Fibroblast of skin of right quadriceps (primary cell): ENCODE measurements at regions not wholly inside any gene's neighbourhood (a gene's known extent, or its start where the extent isn't known, plus 50 kb on each side); places are given as distances from the start of the nearest gene placed in this dataset.
A peak's percentile ranks its signal among the peaks of the same experiment; 100 is the strongest.

Experiments
- DNase-seq: peaks from one replicate; pipeline ENCODE4 v3.0.0-alpha.2; 2013

DNA sequence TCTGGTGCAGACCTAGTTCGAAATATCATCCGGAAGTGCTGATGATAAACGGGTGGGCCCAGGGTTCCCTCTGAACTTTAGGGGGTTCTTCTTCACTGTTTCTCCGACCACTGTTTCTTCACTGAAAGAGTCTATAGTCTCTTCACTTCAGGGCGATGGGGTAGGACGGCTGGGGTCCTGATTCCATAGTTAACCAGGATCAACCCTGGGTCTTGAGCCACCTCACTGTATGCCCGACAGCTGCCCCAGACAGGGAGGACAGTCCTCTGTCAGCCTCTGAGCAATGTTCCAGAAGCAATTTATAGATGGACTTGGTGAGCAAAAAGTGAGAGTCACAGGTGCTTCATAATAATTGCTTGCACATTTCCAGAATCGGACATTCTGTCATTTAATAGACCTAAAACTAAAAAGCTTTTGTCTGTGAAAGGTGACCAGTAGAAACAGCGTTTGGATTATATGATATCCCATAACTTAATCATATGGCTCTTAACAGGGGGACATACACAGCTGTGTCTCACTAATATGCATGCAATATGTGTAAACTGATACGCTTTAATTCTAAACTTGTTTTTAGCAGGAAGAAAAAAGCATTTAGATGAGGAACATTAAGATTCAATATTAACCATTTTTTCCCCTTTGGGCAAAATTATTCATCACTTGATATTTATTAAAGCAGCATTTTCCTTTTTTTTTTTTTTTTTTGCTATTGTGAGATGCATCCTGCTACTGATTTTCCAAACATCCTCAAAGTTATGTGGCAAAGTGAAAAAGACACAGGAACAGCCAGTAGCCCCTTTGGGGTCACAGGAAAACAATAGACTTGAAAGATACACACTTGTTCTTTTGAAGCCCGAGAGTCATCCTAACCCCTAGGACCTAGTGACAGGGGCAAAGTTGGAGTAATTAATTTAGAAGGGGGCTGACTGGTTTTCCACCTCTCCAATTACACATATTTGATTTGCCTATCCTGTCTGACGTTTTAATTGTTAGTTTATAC is 277.0 kb downstream of the ZNF536 start:
- DNase-seq: no peak

DNA sequence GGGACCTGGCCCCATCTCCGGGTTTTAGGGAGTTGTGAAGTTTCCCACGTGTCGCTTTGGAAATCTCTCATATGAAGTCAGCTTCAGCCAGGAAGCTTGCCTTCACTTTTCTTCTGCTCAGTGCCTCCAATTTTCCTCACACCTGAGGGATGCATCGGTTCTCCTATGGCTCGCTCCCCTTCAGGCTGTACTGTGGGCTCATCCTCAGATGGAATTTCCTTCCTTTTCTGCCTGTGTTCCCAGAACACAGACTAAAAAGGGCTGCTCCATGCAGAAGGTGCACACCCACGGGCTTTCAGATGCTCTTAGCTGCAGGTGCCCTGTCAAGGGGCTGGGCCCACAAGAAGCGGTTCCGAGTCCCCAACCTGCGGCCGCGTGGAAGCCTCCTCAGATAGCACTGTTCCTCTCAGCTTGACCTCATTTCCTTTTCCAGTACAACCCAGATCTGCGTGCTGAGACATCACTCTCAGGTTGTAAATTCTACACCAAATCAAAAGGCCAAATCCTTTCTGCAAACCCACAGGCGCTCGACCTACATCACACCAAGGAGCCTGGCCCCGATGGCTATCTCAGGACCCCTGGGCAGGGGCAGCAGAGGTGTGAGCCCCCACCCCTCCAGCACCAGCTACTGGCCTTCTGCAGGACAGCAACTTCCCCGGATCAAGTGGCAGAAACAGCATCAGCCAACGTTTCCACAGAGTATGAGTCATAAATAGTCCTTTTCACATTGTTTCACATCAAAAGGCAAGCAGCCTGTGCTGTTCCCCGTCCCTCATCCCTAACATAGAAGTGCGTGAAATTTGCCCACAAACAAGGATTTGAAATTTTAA is 275.9 kb downstream of the ZNF536 start:
- DNase-seq: peak; percentile 35

DNA sequence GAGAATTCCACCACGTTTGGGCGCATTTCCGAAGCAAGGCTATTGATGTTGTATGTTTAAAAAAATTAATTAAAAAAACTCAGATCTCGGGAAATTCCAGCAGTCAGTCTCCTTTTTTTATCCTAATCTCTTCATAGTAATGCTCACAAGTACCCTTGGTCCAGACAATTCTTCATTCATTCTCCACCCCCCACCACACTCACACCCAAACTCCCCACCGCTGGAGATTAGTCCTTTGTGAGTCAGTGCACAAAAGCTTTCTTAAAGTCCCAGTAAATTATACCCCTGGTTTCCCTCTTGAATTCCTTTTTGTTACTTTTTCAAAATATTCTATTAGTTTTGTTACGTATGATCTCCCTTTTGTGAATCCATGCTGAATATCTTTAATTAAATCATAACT is 274.6 kb downstream of the ZNF536 start:
- DNase-seq: no peak

DNA sequence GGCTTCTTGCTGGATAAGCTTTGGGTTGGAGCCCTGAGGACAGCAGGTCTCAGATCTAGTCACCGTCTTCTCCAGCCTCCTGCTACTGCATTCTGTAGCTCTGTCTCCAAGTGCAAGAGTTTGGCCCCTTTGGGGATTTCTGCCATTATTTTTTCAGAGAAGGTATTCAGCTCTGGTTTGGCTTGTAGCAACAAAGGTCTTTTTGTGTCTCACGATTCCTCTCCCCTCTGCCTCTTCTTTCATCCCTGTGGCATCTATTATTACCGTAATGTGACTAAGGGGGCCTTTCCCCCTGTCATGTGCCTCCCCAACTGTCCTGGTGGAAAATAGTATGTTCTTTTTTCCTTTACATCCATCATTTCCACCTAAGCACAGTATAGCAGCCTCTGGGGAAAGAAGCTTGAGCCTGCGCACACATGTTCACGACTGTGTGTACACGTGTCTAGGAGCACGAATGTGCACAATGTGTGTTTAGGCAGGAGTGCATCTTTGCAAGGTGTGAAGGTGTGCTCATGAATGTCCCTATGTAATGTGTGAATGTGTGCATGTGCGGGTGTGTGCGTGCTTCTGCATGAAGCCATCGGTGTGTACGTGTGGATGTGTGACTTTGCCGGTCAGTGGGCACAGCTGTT is 273.9 kb downstream of the ZNF536 start:
- DNase-seq: no peak

DNA sequence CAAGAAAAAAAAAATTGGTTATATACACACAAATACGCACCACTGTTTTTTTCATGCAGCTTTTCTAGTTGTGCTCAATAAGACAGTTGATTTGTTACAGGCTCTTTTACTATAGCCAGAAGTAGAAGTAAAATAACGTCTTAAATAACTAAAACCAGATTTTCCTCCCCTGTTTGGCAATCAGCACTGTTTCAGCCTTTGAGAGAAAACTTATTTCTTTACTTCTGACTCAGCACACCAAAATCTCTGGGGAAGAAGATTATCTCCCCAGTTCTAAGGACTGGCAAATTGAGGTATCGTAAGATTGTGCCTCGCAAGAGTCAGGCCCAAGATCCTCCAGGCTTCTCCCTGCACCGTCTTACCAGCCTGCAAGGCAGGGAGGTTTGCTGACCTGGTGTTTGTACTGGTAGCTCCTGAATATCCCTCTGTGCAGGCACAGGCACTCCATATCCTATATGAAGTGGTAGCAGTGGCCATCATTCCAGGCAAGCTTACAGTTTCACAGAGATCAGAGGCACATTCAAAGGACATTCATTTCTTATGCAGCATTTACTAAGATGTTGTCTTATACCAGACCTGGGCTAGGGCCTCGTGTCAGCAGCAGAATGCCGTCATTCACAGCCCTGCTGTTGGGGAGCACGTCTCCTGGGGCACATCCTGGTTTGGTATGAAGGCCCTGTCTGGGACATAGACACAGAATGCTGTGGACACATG is 268.2 kb downstream of the ZNF536 start:
- DNase-seq: peak; percentile 57

DNA sequence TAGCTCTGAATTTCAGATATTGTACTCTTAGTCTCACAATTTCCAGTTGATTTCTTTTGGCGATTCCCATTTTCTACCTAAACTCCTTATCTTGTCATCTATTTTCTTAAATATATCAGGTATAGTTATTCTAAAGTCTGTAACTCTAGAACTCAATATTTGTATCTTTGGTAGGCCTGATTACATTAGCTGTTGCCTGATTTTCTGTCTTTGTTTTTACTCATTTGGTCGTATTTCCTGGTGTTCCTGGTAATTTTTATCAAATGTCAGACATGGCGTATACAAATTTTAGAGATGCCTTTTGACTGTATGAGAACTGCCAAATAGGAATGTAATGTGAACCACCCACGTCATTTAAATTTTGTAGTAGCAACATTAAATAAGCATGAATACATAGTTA is 266.7 kb downstream of the ZNF536 start:
- no peak for DNase-seq

DNA sequence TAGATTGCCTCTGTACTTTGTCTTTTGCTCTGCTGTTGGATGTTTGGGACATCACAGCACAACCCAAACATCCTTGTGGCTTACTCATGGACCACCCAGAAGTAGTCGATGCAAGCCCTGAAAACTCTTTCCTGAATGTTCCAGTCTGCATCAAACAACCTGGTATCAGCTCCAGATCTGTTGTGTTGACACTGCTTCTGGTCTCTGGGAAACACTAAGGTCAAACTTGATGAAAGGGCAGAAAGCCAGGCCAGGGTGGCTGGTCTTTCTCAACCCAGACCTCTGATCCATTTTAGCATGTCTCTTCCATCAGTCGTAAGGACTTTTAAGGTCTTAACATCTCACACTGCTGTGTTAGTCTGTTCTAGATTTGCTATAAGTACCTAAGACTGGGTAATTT is 265.7 kb downstream of the ZNF536 start:
- no peak for DNase-seq

DNA sequence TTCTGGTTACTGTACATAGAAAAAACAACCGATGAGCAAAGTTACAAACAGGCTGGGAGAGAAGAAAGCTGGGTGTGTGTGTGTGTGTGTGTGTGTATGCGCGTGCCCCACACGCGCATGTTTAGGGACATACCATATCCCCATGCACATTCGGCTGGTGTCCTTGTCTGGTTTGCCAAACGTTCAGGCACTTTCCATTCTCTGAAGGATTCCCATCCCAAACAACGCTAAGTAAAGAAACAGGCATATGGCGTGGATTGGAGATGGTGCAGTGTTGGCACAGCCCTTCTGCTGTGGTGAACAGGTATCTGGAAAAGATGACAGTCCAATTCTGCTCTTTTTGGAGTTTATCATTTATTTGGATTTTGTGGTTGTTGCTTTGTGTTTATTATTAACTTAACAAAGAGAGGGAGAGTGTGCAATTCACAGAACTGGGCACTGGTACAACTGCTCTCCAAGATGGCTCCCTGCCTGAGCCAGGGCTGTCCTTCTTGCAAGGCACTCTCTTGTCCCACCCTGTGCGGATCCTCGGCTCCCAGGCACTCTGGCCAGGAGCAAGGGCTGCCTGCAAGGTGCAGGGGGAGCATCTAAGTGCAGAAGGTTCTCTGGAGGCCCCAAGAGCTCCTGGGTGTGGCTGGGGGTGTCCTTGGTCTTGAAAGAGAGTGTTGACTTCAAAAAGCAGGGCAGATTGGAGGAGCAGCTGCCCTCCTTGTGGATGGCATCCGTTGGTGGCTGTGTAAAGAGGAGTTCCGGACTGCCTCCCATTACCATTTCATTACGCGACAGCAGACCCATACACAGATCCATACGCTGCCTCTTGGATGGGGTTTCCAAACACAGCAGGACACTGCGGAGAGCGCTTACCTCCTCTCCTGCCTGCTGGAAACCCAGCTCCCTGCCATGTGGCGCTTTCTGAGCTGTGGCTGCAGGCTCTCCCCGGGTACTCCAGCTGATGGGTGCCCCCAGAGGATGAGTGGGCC is 263.1 kb downstream of the ZNF536 start:
- DNase-seq: no peak

DNA sequence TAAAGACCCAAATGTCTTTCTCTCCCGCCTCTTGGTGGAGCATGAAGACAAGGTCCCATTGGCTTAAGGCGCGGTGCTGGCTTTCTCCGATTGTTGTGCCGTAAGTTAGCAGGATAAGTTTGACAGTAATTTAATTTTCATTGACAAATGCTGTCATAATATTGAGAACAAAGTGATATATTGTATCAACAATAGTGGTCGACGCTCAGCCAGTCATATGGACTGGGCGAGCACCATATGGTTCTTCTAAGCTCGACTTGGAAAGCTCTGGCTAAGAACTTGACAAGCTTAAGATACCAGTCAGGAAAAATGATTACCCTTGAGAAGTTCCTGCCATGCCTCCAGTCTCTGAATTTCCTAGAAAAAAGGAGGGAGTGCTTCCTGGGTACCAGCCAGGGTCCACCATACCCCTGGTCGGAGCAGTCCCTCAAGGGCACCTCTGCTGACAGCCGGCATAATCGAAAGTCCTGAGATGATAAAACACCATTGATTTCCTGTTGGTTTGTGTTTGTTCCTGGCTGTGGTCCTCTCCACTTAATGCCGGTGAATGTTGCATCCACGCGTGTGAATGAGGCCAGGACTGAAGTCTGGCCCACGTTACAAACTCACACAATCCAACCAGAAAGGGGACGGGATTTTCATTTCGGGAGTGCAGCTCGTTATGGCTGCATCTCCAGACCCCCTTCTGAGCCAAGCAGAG is 262.1 kb downstream of the ZNF536 start:
- no peak for DNase-seq

DNA sequence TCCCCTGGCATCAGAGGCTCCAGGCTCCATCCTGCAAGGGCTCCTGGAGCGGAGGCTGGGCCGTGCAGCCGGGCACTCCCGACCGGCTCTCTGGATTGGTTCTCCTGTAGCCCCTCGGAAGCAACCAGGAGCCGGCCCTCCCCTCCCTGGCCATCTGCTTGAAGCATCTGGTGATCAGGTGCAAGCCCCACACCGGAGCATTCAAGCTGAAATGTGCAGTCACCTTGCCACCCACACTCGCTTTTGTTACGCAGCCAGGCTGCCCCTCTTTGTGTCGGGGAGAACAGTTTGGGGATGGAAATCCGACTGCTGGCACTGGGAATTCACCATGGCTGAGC is 258.8 kb downstream of the ZNF536 start:
- no peak for DNase-seq

DNA sequence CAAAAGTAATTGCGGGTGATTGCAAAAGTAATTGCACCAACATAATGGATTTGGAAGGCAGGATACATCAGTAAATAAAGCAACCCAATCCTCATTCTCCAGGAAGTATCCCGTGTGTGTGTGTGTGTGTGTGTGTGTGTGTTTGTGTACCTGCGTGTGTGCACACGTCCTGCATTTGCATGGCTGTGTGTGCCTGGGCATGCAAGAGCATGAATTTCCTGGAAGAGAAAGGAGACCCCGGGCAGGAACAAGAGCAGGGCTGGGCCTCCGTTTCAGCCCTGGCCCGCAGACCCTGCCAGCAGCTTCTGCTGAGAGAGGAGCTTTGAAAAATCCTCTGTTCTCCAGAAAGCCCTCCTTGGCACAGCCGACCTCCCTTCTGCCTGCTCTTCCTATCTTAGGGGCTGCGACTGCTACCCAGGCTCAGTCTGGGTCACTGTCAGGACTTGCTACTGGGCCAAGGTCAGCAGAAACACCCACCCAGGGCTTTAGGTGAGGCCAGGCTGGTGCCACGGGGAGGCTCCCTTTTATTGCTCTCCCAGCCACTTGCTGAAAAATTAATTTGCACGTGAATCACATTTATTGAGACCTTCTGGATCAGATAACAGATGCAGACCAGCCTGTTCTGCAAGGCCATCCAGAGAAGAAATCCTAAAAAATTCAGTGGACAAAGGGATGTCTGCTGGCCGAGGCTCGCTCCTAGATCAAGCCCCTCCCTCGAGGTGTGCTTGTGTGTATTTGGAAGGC is 258.3 kb downstream of the ZNF536 start:
- no peak for DNase-seq

DNA sequence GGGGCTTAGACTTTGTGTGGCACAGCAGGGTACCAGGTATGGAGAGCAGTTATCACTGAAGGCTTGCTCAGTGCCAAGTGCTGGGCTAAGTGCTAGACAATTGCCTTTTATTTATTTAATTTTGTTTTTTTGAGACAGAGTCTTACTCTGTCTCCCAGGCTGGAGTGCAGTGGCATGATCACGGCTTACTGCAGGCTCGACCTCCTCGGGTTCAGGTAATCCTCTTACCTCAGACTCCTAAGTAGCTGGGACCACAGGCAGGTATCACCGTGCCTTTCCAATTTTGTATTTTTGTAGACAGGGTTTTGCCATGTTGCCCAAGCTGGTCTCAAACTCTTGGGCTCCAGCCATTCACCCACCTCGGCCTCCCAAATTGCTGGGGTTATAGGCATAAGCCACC is 256.9 kb downstream of the ZNF536 start:
- DNase-seq: no peak

DNA sequence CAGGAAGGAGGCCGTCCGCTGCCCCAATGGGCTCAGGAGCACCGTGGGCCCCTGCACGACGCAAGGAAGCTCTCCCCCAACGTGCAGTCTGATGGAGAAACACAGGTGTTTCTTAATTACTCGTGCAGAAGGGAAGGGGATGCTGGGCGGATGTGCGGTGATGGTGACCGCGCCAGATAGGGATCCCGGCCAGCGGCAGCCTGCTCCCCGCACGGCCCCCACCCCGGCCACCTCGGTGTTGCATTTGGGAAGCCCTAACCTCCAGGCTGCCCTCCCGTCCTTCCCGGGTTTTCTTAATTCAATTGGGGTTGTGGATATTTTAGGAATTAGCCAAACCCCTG is 254.4 kb downstream of the ZNF536 start:
- no peak for DNase-seq

DNA sequence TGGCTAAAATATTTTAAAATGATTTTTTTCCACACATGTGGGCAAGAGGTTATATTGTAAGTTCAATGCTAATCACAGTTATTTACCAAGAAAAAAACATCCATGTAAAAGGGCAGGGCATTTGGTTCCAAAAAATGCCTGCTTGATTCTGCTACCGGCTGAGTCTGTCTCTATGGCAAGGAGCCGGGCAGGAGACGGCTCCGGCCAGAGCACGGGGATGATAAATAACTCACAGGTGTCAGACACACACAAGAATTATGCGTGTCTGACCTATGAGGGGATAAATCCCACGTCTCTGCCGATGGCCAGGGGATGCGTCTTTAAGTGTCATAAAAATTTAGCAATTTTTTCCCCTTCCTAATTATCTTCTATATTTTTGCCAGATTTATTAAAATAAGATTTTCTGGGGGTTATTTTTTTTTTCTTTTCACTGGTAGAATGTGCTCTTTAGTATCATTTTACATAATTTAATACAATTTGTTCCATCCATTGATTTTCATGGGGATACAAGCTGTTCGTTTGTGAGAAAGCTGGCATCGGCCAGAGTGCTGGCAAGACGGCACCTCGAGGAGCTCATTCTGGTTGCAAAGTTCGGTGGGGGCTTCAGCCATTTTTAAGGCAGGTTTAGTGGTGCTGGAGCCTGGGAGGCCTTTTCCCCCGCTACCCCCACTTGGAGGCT is 253.9 kb downstream of the ZNF536 start:
- no peak for DNase-seq

DNA sequence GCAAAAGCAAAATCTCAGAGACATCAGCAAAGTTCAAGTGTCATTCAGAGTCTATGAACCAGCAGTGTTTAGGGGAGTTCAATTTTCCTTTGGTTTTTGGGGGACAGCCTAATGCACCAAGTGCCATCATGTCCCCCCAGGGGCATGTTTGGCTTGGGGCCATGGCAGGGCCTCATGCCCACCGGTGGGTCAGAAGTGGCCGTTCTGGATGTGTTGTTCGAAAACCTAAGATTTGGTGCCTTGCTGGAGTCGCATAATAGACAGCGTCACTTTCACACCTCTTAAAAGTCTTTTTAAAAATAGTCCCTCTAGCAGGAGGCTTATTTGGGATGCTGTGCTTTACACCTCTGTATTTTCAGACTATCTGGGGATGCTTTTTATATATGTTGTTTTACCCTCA is 250.1 kb downstream of the ZNF536 start:
- DNase-seq: no peak

DNA sequence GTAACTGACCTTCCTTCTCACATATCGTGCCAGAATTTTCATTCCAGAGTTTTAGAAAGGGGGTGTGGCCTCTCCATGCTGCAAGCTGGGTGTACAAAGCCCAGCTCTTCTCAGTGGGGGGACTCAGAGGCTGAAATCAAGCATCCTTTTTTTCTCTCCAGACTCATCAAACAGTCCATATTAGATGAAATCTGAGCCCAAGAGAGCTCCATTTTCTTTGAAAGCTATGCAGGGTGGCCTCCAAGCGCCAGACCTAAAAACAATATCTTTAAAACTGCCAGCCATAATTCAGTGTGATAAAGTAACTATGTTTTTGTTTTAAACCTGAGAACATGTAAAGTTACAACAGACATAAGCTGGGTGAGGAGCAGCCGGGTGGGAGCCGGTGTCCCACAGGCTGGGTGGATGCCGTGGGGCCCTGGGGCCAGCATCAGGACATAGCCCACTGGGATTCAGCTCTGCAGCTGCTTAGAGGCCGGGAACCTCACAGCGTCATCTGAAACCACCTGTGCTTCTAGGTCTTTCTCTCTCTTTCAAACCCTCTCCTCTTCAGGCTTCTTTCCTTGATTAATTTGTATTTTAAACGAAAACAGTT is 249.2 kb downstream of the ZNF536 start:
- no peak for DNase-seq

DNA sequence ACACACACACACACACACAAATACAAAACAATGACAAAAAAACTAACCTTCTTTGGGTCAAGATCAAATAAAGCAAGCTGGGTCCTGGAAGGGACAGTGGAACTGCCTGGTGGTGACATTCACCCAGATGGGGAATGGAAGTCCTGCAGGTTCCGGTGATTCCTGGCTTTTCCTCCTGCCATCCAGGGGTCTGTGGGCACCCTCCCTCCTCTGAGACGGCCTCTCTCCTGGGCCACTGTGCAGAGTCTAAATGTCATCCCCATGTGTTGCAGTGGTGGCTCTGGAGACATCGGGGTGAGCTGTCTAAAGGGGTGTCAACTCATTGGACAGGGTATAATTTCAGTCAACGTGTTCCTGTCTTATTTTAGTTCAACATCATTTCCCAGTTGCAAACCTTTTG is 248.2 kb downstream of the ZNF536 start:
- no peak for DNase-seq

DNA sequence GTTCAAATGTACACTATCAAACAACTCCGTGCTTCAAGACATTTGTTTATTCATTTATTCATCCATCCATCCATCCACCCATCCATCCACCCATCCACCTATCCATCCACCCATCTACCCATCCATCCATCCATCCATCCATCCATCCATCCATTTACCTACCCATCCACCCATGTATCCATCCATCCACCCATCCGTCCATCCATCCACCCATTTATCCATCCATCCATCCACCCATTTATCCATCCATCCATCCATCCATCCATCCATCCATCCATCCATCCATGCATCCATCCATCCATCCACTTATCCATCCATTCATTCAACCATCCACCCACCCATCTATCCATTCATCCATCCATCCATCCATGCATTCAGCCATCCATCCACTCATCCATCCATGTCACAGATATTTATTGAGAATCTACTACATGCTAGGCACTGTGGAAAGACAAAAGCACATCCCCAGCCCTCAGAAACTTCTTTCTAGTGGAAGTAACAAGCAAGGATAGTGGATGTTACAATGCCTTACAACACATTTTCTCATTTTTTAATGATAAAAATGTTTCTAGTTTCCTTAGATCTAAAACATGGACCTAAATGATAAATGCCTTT is 237.6 kb downstream of the ZNF536 start:
- DNase-seq: no peak

DNA sequence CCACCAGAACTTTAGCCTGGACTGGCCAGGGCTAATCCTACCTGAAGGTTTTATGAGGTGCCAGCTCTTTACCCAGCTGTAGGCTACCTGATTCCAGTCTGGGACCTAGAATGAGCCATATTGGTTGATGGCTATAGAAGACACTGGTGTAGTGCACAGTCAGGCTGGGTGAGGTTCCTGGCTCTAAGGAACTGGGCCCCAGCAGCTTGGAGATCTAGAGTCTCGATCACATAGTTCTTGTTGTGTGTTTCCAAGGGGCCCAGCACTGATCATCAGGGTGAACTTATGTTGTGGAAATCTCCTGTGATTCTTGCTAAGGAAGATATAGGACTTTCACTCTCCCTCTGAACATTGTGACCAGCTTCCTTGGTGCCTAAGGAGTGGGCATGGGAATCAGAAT is 236.3 kb downstream of the ZNF536 start:
- DNase-seq: no peak
